ENCODE measurements at regions not wholly inside any gene's neighbourhood (a gene's known extent, or its start where the extent isn't known, plus 50 kb on each side); places are given as distances from the start of the nearest gene placed in this dataset.
"Not testable (repeated sequence)": the region's sequence is repeated elsewhere in the genome, so short reads cannot be mapped to it uniquely, and the experiment has no call there.

DNA sequence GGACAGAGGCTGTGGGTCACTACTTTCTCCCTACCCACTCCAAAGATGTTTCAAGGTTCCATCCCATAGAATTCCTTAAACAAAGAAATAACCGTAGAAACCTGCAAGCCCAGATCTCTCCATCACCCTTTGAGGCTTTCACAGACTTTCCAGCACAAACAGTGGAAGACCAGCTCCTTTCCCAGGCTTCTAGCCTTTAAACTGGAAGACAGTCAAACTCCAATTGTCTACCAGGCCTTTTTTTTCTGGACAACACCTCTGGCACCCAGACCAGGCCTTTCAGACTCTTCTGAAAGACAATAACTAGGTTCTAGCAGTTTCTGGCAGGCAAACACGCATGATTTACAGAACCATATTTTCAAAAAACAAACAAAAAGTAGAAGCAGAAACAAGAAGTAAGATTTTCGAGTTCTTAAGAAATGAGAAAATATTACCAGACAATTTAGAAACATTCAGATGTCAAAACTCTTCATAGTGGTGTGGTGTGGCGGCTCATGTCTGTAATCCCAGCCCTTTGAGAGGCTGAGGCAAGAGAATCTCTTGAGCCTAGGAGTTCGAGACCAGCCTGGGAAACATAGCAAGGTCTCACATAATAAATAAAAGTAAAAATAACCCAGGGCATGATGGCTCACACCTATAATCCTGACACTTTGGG is 73.0 kb upstream of the EPCAM start:
- no peak for FAIRE-seq
- DNase-seq (ENCODE audit: low spot score) = no peak

DNA sequence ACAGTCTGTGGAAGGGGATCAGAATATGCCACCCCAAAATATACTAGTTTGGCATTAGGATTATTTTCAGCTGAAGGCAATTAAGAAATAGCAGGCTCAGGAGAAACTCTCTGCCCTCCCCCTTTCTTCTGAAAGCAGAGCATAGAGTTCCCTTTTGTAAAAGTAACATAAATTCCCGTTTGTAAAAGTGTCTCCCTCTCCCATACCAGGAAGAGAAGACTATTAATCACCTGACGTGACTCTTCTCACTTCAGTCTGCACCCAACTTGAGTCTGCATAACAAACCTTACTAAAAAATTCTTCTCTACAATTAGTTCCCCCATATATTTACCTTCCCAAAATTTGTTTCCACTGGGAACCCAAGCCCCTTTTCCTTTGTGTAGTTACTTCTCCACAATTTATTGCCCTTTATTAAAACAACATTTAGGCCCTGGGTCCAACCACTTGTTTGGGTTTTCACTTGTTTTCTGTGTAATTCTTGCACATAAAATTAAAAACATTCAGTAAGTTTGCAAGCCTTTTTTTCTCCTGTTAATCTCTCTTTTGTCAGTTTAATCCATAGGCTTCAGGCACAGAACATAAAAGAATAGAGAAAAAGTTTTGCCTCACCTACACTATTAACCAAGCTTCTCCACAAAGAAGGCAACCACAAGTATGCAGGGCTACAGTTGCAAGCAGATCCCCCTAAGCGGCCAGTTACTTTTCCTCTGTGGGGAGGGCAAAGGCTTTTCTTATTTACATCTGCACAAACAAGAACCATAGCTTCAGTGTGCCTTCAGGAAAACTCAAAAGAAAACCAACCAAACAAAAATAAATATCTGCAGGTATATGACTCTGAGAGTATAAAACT is 73.8 kb upstream of the EPCAM start:
- FAIRE-seq (no peak), DNase-seq (ENCODE audit: low spot score) (no peak)

DNA sequence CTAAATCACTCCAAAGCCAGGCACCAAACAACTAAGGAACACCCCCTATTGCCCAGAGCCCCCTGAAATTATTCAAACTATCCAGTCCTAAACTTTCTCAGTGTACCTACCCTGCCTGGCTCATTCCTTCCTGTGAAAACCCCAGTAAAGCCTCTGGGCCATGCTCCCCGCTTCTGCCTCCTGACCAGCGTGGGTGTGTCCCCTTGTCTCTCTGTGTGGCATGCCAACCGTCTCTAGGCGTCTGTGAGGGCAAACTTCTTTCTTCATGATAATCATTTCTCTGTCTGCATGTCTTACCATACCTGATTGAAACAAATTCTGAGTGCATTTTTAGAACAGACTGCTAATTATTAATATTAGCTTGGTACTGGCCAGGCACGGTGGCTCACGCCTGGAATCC is 75.1 kb upstream of the EPCAM start:
- DNase-seq (ENCODE audit: low spot score) = no peak
- FAIRE-seq = no peak

DNA sequence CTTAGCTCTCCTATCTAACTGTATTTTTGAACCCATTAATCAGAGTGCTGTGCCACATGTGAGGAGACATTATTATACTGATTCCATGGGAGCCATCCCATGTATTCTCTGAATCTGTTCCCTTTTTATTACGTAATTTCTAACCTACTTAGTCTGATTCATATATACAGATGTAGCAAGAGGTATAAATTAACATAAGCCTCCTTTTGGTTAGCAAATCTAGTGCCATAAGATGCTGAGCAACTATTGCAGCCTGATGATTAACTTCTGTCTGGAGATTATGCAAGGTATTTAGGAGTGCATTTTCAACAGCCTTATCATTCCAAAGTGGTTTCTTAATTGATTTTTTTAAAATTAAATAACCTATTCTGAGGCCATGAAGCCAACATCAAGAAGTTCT is 80.2 kb upstream of the EPCAM start:
- DNase-seq (ENCODE audit: low spot score) = peak; percentile 36
- FAIRE-seq = no peak

DNA sequence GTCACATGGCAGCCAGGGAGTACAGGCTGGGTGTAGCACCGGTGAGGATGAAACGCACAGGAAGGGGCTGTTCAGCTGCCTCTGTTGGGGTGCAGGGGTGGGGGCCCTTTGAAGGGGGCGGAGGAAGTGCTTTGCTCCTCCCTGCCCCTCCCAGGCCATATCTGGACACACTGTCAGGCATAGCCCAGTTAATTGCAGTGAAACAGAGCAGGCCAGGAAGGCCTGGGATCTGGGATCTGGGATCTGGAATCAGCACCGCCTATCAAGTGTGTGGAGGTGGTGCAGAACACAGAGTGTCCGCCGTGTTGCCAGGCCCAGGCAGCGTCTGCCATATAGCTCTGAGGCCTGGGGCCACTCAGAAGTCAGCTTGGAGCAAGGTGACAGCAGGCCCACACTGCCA is 85.5 kb upstream of the EPCAM start:
- no peak for DNase-seq (ENCODE audit: low spot score)
- FAIRE-seq = no peak

DNA sequence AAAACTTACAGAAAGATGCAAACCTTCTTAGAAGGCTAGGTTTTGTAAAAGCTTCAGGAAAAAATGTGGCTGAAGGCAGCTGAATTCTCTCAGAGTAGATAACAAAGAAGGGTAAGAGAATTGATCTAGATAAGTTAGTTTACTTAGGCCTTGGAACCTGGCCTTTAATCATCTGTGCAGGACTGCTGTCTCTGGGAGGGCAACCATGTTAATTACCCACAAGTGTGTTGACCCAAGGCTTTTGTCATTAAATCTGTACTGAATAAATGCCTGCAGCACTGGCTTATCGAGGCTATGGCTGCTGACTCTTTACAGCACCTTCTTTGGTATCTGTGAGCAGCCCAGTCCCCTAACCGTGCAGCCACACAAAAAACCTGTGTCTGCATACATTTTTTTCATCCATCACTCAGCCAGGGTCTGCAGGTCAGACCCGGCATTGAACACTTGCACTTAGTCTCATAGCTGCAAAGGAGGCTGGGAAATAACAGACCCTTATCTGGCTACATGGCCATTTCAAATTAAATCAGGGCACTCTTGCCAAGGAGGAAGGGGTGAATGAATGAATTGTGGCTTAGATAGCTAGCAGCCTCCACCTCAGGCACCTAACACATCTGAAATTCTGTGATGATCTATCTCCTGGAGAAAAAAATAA is 86.4 kb upstream of the EPCAM start:
- no peak for DNase-seq (ENCODE audit: low spot score)
- no peak for FAIRE-seq

DNA sequence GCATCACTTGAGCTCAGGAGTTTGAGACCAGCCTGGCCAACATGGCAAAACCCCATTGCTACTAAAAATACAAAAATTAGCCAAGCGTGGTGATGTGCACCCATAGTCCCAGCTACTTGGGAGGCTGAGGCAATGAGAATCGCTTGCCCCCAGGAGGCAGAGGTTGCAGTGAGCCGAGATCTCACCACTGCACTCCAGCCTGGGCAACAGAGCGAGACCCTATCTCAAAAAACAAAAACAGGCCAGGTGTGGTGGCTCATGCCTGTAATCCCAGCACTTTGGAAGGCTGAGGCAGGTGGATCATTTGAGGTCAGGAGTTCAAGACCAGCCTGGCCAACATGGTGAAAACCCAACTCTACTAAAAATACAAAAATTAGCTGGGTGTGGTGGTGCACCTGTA is 89.6 kb upstream of the EPCAM start:
- DNase-seq (ENCODE audit: low spot score); FAIRE-seq: not testable (repeated sequence)

DNA sequence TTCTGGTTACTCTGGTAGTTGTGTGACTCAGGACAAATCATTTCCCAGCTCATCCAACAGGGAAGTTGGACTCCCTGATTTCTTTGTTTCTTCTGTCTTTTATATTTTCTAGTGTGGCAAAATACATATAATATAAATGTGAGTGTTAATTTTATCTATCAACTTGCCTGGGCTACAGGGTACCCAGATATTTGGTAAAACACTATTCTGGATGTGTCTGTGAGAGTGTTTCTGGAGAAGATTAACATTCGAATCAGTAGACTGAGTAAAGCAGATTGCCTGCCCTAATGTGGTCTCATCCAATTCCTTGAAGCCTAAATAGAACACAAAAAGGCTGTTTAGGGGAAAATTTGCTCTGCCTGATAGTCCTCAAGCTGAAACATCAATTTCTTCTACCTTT is 91.1 kb upstream of the EPCAM start:
- no peak for DNase-seq (ENCODE audit: low spot score)
- FAIRE-seq = no peak

DNA sequence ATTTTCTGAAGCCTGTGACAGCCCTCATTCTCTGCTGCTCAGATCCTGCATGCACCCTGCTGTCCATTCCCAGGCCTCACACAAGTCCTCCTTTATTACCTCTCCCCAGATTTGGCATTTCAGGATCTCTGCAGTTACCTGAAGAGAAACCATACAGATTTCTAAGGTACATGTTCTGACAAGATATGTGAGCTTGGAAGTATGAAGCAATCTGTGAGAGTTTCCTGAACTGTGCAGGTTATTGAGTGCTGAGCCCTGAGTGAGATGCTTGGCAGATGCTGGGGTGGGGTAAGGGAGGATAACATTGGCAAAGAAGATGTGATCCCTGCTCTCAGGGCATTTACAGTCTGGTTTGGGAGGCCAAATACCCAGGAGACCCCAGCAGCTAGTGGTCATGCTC is 91.9 kb upstream of the EPCAM start:
- FAIRE-seq (no peak), DNase-seq (ENCODE audit: low spot score) (no peak)

DNA sequence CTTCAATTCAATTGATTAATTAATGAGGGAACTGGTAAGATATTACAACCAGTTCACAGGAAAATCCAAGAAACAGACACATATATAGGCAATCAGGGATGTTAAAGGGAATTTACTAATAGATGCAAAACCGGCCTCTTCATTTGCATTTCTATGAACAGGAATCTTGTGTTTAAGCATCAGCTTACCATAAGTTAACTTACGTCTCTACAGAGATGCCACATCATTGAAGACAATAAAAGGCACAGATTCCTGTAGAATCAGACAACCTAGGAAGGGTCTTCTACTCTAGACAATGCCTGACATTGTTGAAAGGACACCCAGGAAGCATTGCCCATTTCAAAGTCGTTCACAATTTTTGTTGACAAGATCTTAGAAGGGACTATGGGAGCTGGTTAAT is 93.0 kb upstream of the EPCAM start:
- FAIRE-seq = no peak
- DNase-seq (ENCODE audit: low spot score) = no peak

DNA sequence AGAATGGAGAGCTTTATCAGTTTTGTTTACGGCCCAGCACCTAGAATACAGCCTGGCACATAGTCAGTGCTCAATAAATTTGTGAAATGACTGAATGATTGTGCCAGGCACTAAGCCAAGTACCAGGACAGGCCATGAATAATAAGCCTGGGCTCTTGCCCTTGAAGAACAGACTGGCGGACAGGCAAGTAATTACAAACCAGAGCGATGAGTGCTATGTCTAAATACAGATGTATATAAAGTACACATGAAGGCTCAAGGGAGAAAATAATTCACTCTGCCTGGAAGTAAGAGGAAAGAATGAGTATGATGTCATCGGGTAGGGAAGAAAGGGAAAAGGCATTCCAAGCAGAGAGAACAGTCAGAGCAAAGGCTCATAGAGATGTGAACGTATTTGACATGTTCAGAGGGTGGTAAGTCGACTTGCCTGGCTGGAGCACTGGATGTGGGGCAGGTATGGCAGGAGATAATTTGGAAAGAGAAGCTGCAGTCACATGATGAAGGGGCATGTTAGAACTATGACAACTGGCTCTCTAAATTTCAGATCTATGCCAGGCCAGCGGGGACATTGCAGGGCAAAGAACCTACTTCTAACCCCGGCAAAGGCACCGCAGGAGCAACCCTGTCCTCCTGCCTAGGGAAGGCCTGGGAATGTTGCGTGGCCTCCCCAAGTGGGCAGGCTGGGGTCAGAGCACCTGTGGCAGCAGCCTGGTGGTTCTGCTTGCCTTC is 94.9 kb upstream of the EPCAM start:
- DNase-seq (ENCODE audit: low spot score) (no peak), FAIRE-seq (no peak)

DNA sequence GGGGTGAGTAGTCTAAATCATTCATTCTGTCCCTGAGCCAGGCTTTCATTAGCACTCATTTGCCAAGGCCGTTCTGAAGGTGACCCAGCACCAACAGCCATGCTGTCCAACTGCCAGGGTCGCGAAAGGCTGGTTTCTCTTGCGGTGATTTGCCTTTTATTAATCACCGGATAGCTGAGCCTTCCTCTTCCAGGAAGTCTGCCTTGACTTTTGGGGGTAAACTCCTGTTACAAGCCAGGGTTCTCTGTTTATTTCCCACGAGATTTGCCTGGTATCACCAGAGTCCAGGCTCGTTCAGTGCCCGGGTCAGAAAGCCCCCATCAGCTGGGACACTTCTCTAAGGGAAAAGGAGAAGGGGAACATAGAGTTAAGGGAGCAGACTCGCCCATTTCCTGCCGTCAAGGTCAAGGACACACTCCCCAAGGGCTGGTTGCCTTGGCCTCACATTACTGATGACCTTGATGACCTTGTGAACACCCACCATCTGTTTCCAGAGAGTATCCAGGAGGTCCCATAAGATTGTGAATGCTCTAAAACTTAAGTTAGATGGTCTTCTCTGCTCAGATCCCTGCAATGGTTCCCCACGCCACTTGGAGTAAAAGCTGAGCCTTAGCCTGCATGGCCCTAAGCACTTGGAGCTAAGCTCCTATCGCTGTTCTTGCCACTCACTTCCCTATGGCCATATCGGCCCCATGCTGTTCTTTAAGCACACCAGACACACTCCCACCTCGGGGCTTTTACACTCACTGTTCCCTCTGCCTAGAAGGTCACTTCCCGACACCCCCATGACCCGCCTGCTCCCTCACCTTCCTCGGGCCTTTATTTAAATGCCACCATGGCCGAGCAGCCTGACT is 96.0 kb upstream of the EPCAM start:
- no peak for DNase-seq (ENCODE audit: low spot score)
- no peak for FAIRE-seq

DNA sequence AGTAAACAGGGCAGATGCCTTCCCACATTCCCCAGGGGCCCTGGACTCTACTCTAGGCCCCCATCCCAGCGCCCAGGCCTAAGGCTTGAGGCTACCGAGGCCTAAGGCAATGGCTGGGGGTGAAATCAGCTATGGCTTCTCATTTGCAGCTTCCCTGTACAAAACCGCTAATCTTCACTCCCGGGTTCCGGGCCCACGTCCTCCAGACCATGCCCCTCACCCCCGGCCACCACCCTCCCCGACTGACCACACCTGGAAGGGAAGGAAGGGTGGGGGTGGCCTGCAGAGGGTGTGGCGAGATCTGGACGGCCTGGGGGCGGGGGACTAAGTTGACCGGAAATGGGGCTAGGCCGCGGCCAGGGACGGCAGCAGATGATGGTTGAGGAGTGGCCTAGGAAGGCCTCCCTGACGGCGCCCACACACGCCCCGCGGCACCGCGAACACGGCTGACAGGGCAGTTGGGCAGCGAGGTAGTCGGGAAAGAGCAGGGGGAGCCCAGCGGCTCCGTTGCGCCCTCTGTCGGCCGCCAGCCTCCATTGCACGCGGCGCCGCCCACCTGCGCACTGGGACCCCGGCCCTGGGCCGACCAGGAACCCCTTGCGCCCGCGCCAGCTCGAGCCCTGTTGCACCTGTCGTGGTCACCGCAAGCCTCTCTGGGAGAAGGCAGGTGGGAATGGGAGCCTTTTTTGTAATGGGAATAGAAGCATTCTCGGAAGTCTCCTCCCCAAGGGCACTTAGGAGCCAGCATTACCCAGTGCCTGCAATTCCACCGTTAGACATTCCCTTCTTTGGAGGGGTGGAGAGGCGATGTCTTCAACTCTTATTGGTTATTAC is 95.9 kb upstream of the CALM2 start:
- FAIRE-seq (no peak), DNase-seq (ENCODE audit: low spot score) (peak; percentile 37)

DNA sequence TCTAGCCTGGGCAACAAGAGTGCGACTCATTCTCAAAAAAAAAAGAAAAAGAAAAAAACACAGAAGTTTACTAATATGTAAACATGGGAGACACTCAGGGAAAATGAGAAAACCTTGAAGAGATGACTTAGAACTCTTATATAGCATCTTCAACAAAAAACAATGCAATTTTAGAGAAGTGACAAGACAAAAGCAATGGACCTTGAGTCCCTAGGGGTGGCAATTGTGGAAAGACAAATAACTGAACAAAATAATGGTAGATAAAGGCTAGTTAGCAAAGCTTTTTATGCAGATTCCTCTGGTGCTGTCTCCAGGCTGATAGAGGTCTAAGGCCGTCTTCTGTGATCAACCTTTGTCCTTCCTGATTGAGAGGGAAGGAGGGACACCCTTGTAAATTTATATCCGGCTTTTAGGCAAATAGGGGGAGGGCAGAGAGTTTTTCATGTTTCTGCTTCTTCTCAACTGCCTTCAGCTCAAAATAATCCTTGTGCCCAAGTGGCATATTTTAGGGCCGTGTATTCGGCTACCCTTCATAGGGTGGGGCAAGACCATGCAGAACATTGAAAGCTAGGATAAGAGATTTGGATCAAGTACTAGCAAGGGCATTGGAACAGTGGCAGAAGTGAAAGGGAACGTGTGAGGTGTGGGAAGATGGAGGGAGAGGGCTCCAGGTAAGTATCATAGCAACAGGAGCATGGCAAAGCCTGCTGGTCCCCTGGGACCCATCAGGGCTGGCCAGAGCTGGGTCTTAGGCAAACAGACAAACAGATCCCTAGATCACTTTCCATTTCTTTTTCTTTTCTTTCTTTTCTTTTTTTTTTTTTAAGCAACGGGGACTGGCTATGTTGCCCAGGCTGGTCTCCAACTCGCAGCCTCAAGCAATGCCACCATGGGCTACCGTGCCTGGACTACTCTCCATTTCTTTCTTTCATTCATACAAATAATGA is 95.0 kb upstream of the CALM2 start:
- no peak for FAIRE-seq
- DNase-seq (ENCODE audit: low spot score) = no peak

DNA sequence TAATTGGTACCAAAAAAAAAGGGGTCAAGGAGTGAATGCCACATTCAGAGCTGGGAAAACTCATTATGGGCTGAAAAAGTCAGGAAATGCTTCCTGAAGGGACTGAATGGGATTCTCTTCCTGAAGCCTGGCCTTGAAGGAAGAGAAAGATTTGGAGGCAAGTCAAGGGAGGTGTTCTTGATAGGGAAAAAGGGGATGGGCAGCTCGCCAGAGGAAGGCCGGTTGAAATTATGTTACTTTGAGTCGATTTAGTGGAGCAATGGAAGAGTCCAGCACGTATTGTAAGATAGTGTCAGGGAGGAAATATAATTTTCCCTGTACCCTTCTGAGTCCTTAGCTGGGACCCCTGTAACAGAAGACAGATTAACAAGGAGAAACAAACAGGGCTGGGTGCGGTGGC is 94.1 kb upstream of the CALM2 start:
- FAIRE-seq (no peak), DNase-seq (ENCODE audit: low spot score) (no peak)

DNA sequence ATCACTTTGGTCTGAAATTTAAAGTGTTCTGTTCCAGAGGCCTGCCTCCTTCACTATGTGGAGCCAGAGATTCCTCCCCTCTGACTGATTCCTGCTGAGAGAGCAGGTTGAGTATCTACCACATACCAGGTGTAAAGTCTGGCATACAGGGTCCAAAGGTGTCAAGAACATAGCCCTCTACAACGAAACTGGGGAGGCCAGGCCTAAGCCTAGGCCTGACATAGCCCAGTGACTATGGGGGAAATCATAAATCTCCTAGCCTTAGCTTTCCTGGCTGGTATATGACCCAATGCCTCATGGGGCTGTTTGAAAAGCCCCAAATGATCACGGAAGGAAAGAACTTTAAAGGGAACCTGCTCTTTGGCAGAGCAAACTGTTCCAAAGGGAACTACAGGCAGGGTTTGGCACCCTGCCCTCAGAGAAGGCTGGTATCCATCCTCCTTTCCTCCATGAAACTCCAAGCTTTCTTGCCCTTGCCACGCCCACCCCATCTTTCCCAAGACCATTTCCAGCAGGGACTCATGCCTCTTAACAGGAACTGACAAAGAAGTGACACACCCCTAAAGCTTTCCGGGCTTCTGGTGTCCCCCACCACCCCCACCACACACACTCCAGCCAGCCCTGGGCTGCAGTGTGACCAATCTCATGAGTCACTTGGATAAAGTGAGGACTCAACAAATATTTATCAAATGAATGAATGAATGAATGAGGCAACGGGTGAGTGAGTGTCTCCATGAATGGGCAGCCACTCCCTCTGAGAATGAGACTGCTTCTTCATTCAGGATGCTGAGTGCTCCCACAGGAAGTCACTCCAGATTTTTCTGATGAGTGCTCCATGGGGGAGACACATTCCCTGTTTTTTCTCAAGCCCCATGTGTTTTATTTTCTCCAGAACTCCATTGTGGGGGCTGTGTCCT is 93.3 kb upstream of the CALM2 start:
- DNase-seq (ENCODE audit: low spot score) (peak; percentile 98), FAIRE-seq (peak; percentile 94)

DNA sequence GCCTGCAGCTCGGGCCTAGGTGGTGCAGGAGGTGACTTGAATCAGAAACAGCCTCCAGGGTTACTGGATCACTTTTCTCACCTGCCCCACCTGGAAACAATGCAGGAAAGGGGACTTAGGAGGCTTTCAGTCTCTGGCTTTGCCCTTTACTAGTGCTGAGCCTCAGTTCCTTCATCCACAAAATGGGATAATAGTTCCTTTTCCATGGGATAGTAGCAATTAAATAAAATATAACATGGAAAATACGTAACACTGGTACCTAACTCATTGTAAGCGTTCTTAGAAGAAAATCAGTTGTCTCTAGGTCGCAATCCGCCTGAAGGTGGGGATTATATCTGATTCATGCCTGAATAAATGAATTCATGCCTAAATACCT is 91.4 kb upstream of the CALM2 start:
- FAIRE-seq = no peak
- DNase-seq (ENCODE audit: low spot score) = no peak
